SK-N-SH treated with all-trans-retinoic acid at 6 μM for 48 hours (cell line): ENCODE measurements at regions not wholly inside any gene's neighbourhood (a gene's known extent, or its start where the extent isn't known, plus 50 kb on each side); places are given as distances from the start of the nearest gene placed in this dataset.

Experiments
- ARNTL ChIP-seq: fragments of 450-650 bp; formaldehyde crosslinking; IDR thresholded peaks from 2 replicates; pipeline ENCODE4 v1.5.0; 2020; ENCODE audit warnings: low read depth, mild to moderate bottlenecking, moderate library complexity, borderline replicate concordance
- PPARA ChIP-seq: fragments of 250-450 bp; sonication (Bioruptor Pico); IDR thresholded peaks from 2 replicates; pipeline ENCODE4 v1.5.0; 2020; ENCODE audit warnings: mild to moderate bottlenecking, borderline replicate concordance
- TCF4 ChIP-seq: fragments of 250-450 bp; sonication (Bioruptor Pico); IDR thresholded peaks from 2 replicates; pipeline ENCODE4 v1.8.0; 2021; ENCODE audit warnings: mild to moderate bottlenecking, moderate library complexity, borderline replicate concordance
- ZC3H10 ChIP-seq: fragments of 250-450 bp; sonication (Bioruptor Pico); IDR thresholded peaks from 2 replicates; pipeline ENCODE4 v1.5.1; 2021; ENCODE audit warnings: mild to moderate bottlenecking, moderate library complexity
- ZFP3 ChIP-seq: fragments of 250-450 bp; sonication (Bioruptor Pico); IDR thresholded peaks from 2 replicates; pipeline ENCODE4 v1.5.0; 2020; ENCODE audit warnings: mild to moderate bottlenecking, moderate library complexity
- ZFP30 ChIP-seq: fragments of 450-650 bp; formaldehyde crosslinking; IDR thresholded peaks from 2 replicates; pipeline ENCODE4 v1.5.0; 2022; ENCODE audit warnings: mild to moderate bottlenecking, moderate library complexity
- ZNF70 ChIP-seq: fragments of 450-650 bp; formaldehyde crosslinking; IDR thresholded peaks from 2 replicates; pipeline ENCODE4 v1.5.0; 2020; ENCODE audit warnings: mild to moderate bottlenecking, moderate library complexity
- TF ChIP-seq, protein P1 (sequence below): fragments of 250-450 bp; sonication (Bioruptor Pico); IDR thresholded peaks from 2 replicates; pipeline ENCODE4 v1.8.0; 2020; ENCODE audit warnings: mild to moderate bottlenecking, moderate library complexity, borderline replicate concordance
- TF ChIP-seq, protein P2 (sequence below): fragments of 250-450 bp; sonication (Bioruptor Pico); IDR thresholded peaks from 2 replicates; pipeline ENCODE4 v1.5.1; 2020; ENCODE audit warnings: low read depth, mild to moderate bottlenecking, moderate library complexity
- TF ChIP-seq, protein P3 (sequence below): fragments of 250-450 bp; sonication (Bioruptor Pico); IDR thresholded peaks from 2 replicates; pipeline ENCODE4 v1.5.0; 2020; ENCODE audit warnings: mild to moderate bottlenecking, moderate library complexity

DNA sequence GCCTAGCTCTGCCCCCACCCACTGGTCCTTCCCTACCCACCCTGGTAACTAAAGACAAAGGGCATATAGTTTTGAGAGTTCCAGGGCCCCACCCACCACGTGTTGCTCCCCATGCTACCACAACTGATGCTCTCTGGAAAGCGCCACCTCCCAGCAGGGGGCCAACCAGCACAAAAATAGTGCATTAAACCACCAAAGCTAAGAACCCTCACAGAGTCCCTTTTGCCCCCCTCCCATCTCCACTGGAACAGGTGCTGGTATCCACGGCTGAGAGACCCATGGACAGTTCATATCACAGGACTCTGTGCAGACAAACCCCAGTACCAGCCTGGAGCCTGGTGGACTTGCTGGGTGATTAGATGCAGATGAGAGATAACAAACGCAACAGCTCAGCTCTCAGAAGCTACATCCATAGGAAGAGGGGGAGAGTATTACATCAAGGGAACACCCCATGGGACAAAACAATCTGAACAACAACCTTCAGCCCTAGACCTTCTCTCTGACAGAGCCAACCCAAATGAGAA is 715.9 kb downstream of the NUP35 start:
- TF ChIP-seq, protein P1, sequence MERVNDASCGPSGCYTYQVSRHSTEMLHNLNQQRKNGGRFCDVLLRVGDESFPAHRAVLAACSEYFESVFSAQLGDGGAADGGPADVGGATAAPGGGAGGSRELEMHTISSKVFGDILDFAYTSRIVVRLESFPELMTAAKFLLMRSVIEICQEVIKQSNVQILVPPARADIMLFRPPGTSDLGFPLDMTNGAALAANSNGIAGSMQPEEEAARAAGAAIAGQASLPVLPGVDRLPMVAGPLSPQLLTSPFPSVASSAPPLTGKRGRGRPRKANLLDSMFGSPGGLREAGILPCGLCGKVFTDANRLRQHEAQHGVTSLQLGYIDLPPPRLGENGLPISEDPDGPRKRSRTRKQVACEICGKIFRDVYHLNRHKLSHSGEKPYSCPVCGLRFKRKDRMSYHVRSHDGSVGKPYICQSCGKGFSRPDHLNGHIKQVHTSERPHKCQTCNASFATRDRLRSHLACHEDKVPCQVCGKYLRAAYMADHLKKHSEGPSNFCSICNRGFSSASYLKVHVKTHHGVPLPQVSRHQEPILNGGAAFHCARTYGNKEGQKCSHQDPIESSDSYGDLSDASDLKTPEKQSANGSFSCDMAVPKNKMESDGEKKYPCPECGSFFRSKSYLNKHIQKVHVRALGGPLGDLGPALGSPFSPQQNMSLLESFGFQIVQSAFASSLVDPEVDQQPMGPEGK = no peak
- TF ChIP-seq, protein P2, sequence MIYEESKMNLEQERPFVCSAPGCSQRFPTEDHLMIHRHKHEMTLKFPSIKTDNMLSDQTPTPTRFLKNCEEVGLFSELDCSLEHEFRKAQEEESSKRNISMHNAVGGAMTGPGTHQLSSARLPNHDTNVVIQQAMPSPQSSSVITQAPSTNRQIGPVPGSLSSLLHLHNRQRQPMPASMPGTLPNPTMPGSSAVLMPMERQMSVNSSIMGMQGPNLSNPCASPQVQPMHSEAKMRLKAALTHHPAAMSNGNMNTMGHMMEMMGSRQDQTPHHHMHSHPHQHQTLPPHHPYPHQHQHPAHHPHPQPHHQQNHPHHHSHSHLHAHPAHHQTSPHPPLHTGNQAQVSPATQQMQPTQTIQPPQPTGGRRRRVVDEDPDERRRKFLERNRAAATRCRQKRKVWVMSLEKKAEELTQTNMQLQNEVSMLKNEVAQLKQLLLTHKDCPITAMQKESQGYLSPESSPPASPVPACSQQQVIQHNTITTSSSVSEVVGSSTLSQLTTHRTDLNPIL (CRISPR knock-in tag) = no peak
- TF ChIP-seq ZFP30 = no peak
- no peak for TF ChIP-seq TCF4
- no peak for TF ChIP-seq ZC3H10 (CRISPR knock-in tag)
- TF ChIP-seq ARNTL (CRISPR knock-in tag) = no peak
- no peak for TF ChIP-seq ZFP3 (CRISPR knock-in tag)
- TF ChIP-seq PPARA (CRISPR knock-in tag) = no peak
- no peak for TF ChIP-seq ZNF70 (CRISPR knock-in tag)
- TF ChIP-seq, protein P3, sequence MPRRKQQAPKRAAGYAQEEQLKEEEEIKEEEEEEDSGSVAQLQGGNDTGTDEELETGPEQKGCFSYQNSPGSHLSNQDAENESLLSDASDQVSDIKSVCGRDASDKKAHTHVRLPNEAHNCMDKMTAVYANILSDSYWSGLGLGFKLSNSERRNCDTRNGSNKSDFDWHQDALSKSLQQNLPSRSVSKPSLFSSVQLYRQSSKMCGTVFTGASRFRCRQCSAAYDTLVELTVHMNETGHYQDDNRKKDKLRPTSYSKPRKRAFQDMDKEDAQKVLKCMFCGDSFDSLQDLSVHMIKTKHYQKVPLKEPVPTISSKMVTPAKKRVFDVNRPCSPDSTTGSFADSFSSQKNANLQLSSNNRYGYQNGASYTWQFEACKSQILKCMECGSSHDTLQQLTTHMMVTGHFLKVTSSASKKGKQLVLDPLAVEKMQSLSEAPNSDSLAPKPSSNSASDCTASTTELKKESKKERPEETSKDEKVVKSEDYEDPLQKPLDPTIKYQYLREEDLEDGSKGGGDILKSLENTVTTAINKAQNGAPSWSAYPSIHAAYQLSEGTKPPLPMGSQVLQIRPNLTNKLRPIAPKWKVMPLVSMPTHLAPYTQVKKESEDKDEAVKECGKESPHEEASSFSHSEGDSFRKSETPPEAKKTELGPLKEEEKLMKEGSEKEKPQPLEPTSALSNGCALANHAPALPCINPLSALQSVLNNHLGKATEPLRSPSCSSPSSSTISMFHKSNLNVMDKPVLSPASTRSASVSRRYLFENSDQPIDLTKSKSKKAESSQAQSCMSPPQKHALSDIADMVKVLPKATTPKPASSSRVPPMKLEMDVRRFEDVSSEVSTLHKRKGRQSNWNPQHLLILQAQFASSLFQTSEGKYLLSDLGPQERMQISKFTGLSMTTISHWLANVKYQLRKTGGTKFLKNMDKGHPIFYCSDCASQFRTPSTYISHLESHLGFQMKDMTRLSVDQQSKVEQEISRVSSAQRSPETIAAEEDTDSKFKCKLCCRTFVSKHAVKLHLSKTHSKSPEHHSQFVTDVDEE (CRISPR knock-in tag) = no peak
